H1 (cell line): ENCODE measurements at regions not wholly inside any gene's neighbourhood (a gene's known extent, or its start where the extent isn't known, plus 50 kb on each side); places are given as distances from the start of the nearest gene placed in this dataset.

ENCODE experiments used
- CTCF ChIA-PET: fragments of 300-600 bp; sonication (Branson Sonifier 250); formaldehyde crosslinking; loops from one replicate; lab custom pipeline; 2021; ENCODE audit not compliant: partially characterized antibody; lab: Charles Lee
- POLR2A ChIA-PET: fragments of 300-600 bp; sonication (Branson Sonifier 250); formaldehyde crosslinking; loops from one replicate; lab custom pipeline; 2021; ENCODE audit warnings: inconsistent platforms; ENCODE audit not compliant: partially characterized antibody; lab: Charles Lee
- DNase-seq, 2 experiments: peaks; one replicate each; pipeline versions ENCODE4 v3.0.0 to v3.0.0-alpha.2; 2010 to 2022; ENCODE audit warnings: low spot score in 2 of 2, low read depth in 1 of 2, mixed read lengths in 1 of 2
- FAIRE-seq: peaks from 2 replicates; lab custom pipeline; 2011; peaks lifted over from hg19 to GRCh38; lab: Jason Lieb, UNC
- H2AFZ ChIP-seq: 2 replicates; pipeline ENCODE4 v1.8.1; 2012; ENCODE audit warnings: low read length, inconsistent platforms
- H2AK5ac ChIP-seq: 2 replicates; pipeline ENCODE4 v1.6.1; 2013; ENCODE audit warnings: low read depth, low read length
- H2BK120ac ChIP-seq: replicated peaks from 2 replicates; pipeline ENCODE3; 2013; ENCODE audit warnings: low read depth, low read length, inconsistent platforms
- H2BK12ac ChIP-seq: 2 replicates; pipeline ENCODE4 v1.6.1; 2013; ENCODE audit warnings: low read depth, low read length
- H2BK15ac ChIP-seq: 2 replicates; pipeline ENCODE4 v1.6.1; 2013; ENCODE audit warnings: low read length
- H2BK20ac ChIP-seq: 2 replicates; pipeline ENCODE4 v1.6.1; 2013; ENCODE audit warnings: low read length
- H2BK5ac ChIP-seq: 2 replicates; pipeline ENCODE4 v1.6.1; 2013; ENCODE audit warnings: low read depth, low read length
- H3K14ac ChIP-seq: 2 replicates; pipeline ENCODE4 v1.6.1; 2013; ENCODE audit warnings: inconsistent platforms; ENCODE audit not compliant: insufficient read length
- H3K18ac ChIP-seq: 2 replicates; pipeline ENCODE4 v1.6.1; 2013; ENCODE audit warnings: low read length; ENCODE audit errors: extremely low read depth
- H3K23ac ChIP-seq: 2 replicates; pipeline ENCODE4 v1.6.1; 2013; ENCODE audit warnings: inconsistent platforms; ENCODE audit not compliant: insufficient read length
- H3K23me2 ChIP-seq: 2 replicates; pipeline ENCODE4 v1.6.1; 2013; ENCODE audit warnings: low read depth, low read length
- H3K27ac ChIP-seq: 2 replicates; pipeline ENCODE4 v1.6.1; 2011; ENCODE audit warnings: low read depth, low read length, inconsistent platforms
- H3K27me3 ChIP-seq, 4 experiments: replicated peaks in 1 of 4; 1 replicate in 1 of 4; 2 replicates in 3 of 4; pipeline versions ENCODE4 v1.6.1 to v1.8.1; 2011 to 2013; ENCODE audit warnings: low read length in 3 of 4, mild to moderate bottlenecking in 3 of 4, inconsistent platforms in 2 of 4, mixed read lengths in 2 of 4, moderate library complexity in 1 of 4; ENCODE audit not compliant: control insufficient read depth in 3 of 4, insufficient read depth in 3 of 4; ENCODE audit errors: extremely low read depth in 1 of 4
- H3K36me3 ChIP-seq, 4 experiments: 2 replicates each; pipeline versions ENCODE4 v1.6.1 to v1.8.1; 2011 to 2013; ENCODE audit warnings: mild to moderate bottlenecking in 4 of 4, low read length in 3 of 4, moderate library complexity in 2 of 4, control low read depth in 1 of 4, inconsistent platforms in 1 of 4; ENCODE audit not compliant: insufficient read depth in 4 of 4, control insufficient read depth in 2 of 4
- H3K4ac ChIP-seq: replicated peaks from 2 replicates; pipeline ENCODE3; 2013; ENCODE audit warnings: low read length, low read depth, mixed read lengths, inconsistent platforms; ENCODE audit not compliant: insufficient read length
- H3K4me1 ChIP-seq, 4 experiments: replicated peaks in 1 of 4; 1 replicate in 1 of 4; 2 replicates in 3 of 4; pipeline versions ENCODE4 v1.6.1 to v1.8.1; 2011 to 2013; ENCODE audit warnings: low read length in 3 of 4, inconsistent platforms in 2 of 4, mixed read lengths in 1 of 4; ENCODE audit not compliant: insufficient read depth in 4 of 4, control insufficient read depth in 3 of 4
- H3K4me2 ChIP-seq, 2 experiments: 2 replicates each; pipeline versions ENCODE4 v1.6.1 to v1.8.1; 2011 to 2013; ENCODE audit warnings: low read depth in 2 of 2, low read length in 2 of 2, control low read depth in 1 of 2, inconsistent platforms in 1 of 2, mild to moderate bottlenecking in 1 of 2; ENCODE audit not compliant: insufficient read depth in 1 of 2
- H3K4me3 ChIP-seq, 4 experiments: fragments of 200-600, 300-600 bp in 1 of 4; sonication (generic), shearing (Covaris generic), sonication (Bioruptor Twin) in 1 of 4; 2 replicates each; pipeline versions ENCODE4 v1.5.1 to v1.8.1; 2011 to 2016; ENCODE audit warnings: low read length in 4 of 4, low read depth in 3 of 4, control low read depth in 2 of 4, inconsistent platforms in 2 of 4, mild to moderate bottlenecking in 2 of 4, mixed read lengths in 1 of 4, moderate library complexity in 1 of 4; ENCODE audit not compliant: insufficient read depth in 2 of 4; ENCODE audit errors: extremely low read depth in 1 of 4
- H3K56ac ChIP-seq: replicated peaks from 2 replicates; pipeline ENCODE3; 2013; ENCODE audit warnings: low read depth, mild to moderate bottlenecking, mixed read lengths, low read length, inconsistent platforms; ENCODE audit not compliant: insufficient read length
- H3K79me1 ChIP-seq: 2 replicates; pipeline ENCODE4 v1.6.1; 2013; ENCODE audit warnings: low read depth, low read length, control low read depth
- H3K79me2 ChIP-seq, 2 experiments: 2 replicates each; pipeline versions ENCODE4 v1.6.1 to v1.8.1; 2012 to 2013; ENCODE audit warnings: low read length in 2 of 2, mild to moderate bottlenecking in 2 of 2, inconsistent platforms in 1 of 2; ENCODE audit not compliant: insufficient read depth in 2 of 2, control insufficient read depth in 1 of 2
- H3K9ac ChIP-seq, 4 experiments: replicated peaks in 1 of 4; 1 replicate in 1 of 4; 2 replicates in 3 of 4; pipeline versions ENCODE4 v1.6.1 to v1.8.1; 2011 to 2013; ENCODE audit warnings: low read depth in 3 of 4, low read length in 3 of 4, control low read depth in 2 of 4, mild to moderate bottlenecking in 2 of 4, moderate library complexity in 2 of 4, inconsistent platforms in 1 of 4; ENCODE audit errors: extremely low read depth in 1 of 4
- H3K9me3 ChIP-seq, 2 experiments: 2 replicates each; pipeline versions ENCODE4 v1.6.1 to v1.8.1; 2012 to 2013; ENCODE audit warnings: mild to moderate bottlenecking in 2 of 2, moderate library complexity in 2 of 2, control low read depth in 1 of 2, inconsistent platforms in 1 of 2, low read depth in 1 of 2, low read length in 1 of 2, mixed read lengths in 1 of 2; ENCODE audit not compliant: insufficient read depth in 2 of 2
- H4K20me1 ChIP-seq, 2 experiments: replicated peaks in 1 of 2; 2 replicates each; pipeline versions ENCODE3 to v1.8.1; 2011 to 2013; ENCODE audit warnings: inconsistent platforms in 2 of 2, low read length in 2 of 2, mild to moderate bottlenecking in 1 of 2; ENCODE audit not compliant: insufficient read depth in 2 of 2, control insufficient read depth in 1 of 2
- H4K5ac ChIP-seq: 2 replicates; pipeline ENCODE4 v1.6.1; 2013; ENCODE audit warnings: low read length, low read depth, mixed read lengths, inconsistent platforms; ENCODE audit not compliant: insufficient read length
- H4K8ac ChIP-seq: 2 replicates; pipeline ENCODE4 v1.8.0; 2013; ENCODE audit warnings: mild to moderate bottlenecking, moderate library complexity, low read length, inconsistent platforms; ENCODE audit not compliant: insufficient read depth; ENCODE audit errors: extremely low read depth
- H4K91ac ChIP-seq: replicated peaks from 2 replicates; pipeline ENCODE3; 2013; ENCODE audit warnings: low read length, mixed read lengths, inconsistent platforms; ENCODE audit not compliant: insufficient read length
- CBX5 ChIP-seq: fragments of 300-800, 300-1000 bp; sonication (generic); IDR thresholded peaks from 2 replicates; pipeline ENCODE4 v1.7.1; 2016; ENCODE audit warnings: antibody characterized with exemption, low read length, low read depth
- CREB1 ChIP-seq: IDR thresholded peaks from 2 replicates; pipeline ENCODE4 v1.6.1; 2012; ENCODE audit warnings: inconsistent platforms
- CTBP2 ChIP-seq: IDR thresholded peaks from 2 replicates; pipeline ENCODE4 v1.7.0; 2011; ENCODE audit warnings: borderline replicate concordance, mild to moderate bottlenecking, moderate library complexity, mixed read lengths, low read length; ENCODE audit not compliant: insufficient read depth, insufficient read length
- CTCF ChIP-seq, 3 experiments: IDR thresholded peaks; 1 replicate in 2 of 3; 2 replicates in 1 of 3; pipeline versions ENCODE4 v1.5.1 to v1.6.1; 2011; ENCODE audit warnings: low read length in 3 of 3, mild to moderate bottlenecking in 3 of 3, inconsistent platforms in 2 of 3, low read depth in 1 of 3, moderate library complexity in 1 of 3; ENCODE audit not compliant: insufficient read depth in 1 of 3; ENCODE audit errors: control extremely low read depth in 1 of 3
- KDM1A ChIP-seq: fragments of 200-600, 300-600 bp; sonication (generic); IDR thresholded peaks from 2 replicates; pipeline ENCODE4 v1.7.1; 2016; ENCODE audit warnings: mild to moderate bottlenecking, low read length, borderline replicate concordance
- POLR2A ChIP-seq, 2 experiments: IDR thresholded peaks; 1 replicate in 1 of 2; 2 replicates in 1 of 2; pipeline ENCODE4 v1.6.1; 2011; ENCODE audit warnings: low read depth in 2 of 2, low read length in 2 of 2, mild to moderate bottlenecking in 2 of 2; ENCODE audit errors: control extremely low read depth in 1 of 2
- RNF2 ChIP-seq: fragments of 200-900, 300-1000 bp; sonication (generic); IDR thresholded peaks from 2 replicates; pipeline ENCODE4 v1.7.1; 2016; ENCODE audit warnings: borderline replicate concordance, low read depth, mild to moderate bottlenecking, antibody characterized with exemption, low read length; ENCODE audit not compliant: poor library complexity, severe bottlenecking; ENCODE audit errors: missing control alignments
- RXRA ChIP-seq: IDR thresholded peaks from 2 replicates; pipeline ENCODE4 v1.6.1; 2011; ENCODE audit warnings: low read depth, mild to moderate bottlenecking, low read length, moderate library complexity; ENCODE audit not compliant: insufficient read depth
- SIN3A ChIP-seq, 2 experiments: IDR thresholded peaks in 1 of 2; conservative IDR thresholded peaks in 1 of 2; 2 replicates each; pipeline ENCODE4 v1.6.1; 2011 to 2012; ENCODE audit warnings: low read length in 2 of 2, improper control_type of control experiment in 1 of 2, low read depth in 1 of 2, mild to moderate bottlenecking in 1 of 2
- TAF1 ChIP-seq: IDR thresholded peaks from 2 replicates; pipeline ENCODE4 v1.6.1; 2011; ENCODE audit warnings: mild to moderate bottlenecking, low read depth, low read length
- TCF12 ChIP-seq: IDR thresholded peaks from 2 replicates; pipeline ENCODE4 v1.6.1; 2011; ENCODE audit warnings: low read depth, mild to moderate bottlenecking, low read length
- TEAD4 ChIP-seq: IDR thresholded peaks from 2 replicates; pipeline ENCODE4 v1.6.1; 2012; ENCODE audit warnings: low read depth, low read length, inconsistent platforms, mixed read lengths
- WGBS, 2 experiments: shearing (Covaris generic) in 1 of 2; methylation state at CpG; one replicate each; pipeline versions ENCODE4 v1.1.6 to v1.1.7; 2013 to 2015; ENCODE audit warnings: low lambda C conversion rate in 2 of 2, mixed read lengths in 2 of 2, inconsistent platforms in 1 of 2, low coverage in 1 of 2, missing lambda C conversion rate in 1 of 2; ENCODE audit not compliant: insufficient replicate concordance in 2 of 2, insufficient coverage in 1 of 2, insufficient read length in 1 of 2; ENCODE audit errors: extremely low coverage in 1 of 2, missing lambda C conversion rate in 1 of 2; 5-methylcytosine and 5-hydroxymethylcytosine counted together

- Histone ChIP-seq H3K56ac (no peak overlapping the region), H2AFZ (no peak overlapping the region), H3K4me1 (peaks cover 0 to 3% (median 0%) of the 10 kb centered on the region in 4 experiments; a peak in 1 of 7 replicates), H4K91ac (no peak overlapping the region), H2BK15ac (no peak overlapping the region), H4K5ac (no peak overlapping the region), H3K9ac (no peak overlapping the region), H3K4me3 (no peak overlapping the region), H3K4me2 (no peak overlapping the region), H2BK12ac (no peak overlapping the region), H3K23me2 (peaks cover 6% of the 10 kb centered on the region), H2AK5ac (no peak overlapping the region), H4K20me1 (peaks cover 0 to 1% of the 10 kb centered on the region in 2 experiments), H3K4ac (no peak overlapping the region), H3K79me2 (no peaks in the 10 kb centered on the region), H2BK5ac (no peak overlapping the region), H3K27me3 (no peaks in the 10 kb centered on the region), H3K79me1 (no peaks in the 10 kb centered on the region), H2BK20ac (no peak overlapping the region), H3K9me3 (no peaks in the 10 kb centered on the region), H2BK120ac (no peak overlapping the region), H3K23ac (no peak overlapping the region), H3K36me3 (no peaks in the 10 kb centered on the region), H3K18ac (no peak overlapping the region), H3K14ac (no peak overlapping the region), H4K8ac (no peak overlapping the region), H3K27ac (no peak overlapping the region)
- WGBS, 2 experiments, result 100% methylated on average over 2 of the region's 2 CpGs; no CpG with 5 or more reads in 1 of the 2 experiments
- DNase-seq (no peak), FAIRE-seq (no peak)
- no peak for TF ChIP-seq RXRA
- no peak for TF ChIP-seq TEAD4
- no peak for TF ChIP-seq RNF2
- TF ChIP-seq CREB1, result no peak
- TF ChIP-seq KDM1A, result no peak
- TF ChIP-seq TAF1, result no peak
- no peak for TF ChIP-seq CBX5
- TF ChIP-seq POLR2A (IDR thresholded peaks at IDR 0.05; ENCODE audit: control extremely low read depth in 1 of 2, low read depth in 2 of 2, low read length in 2 of 2), result no peak
- TF ChIP-seq CTBP2, result no peak
- no peak for TF ChIP-seq CTCF (IDR thresholded peaks at IDR 0.05; ENCODE audit: control extremely low read depth in 1 of 3, insufficient read depth in 1 of 3, low read depth in 1 of 3, low read length in 3 of 3)
- no peak for TF ChIP-seq TCF12
- TF ChIP-seq SIN3A (conservative IDR thresholded peaks at IDR 0.05 in 1 of 2, IDR thresholded peaks at IDR 0.05 in 1 of 2; ENCODE audit: low read depth in 1 of 2, low read length in 2 of 2), result no peak
- CTCF ChIA-PET, result interaction anchor here (1.4 to 1.5 kb wide), 3 partner anchors 47 to 1193 kb away, joined by 3 to 4 read pairs (median 3); no protein-coding TSS in a partner anchor
- POLR2A ChIA-PET, result no interaction called here
Observed at GRCh38 chr21:35938446-35938845, 121.9 kb downstream of the SETD4 start.
